ENCODE measurements at regions not wholly inside any gene's neighbourhood (a gene's known extent, or its start where the extent isn't known, plus 50 kb on each side); places are given as distances from the start of the nearest gene placed in this dataset.

DNA sequence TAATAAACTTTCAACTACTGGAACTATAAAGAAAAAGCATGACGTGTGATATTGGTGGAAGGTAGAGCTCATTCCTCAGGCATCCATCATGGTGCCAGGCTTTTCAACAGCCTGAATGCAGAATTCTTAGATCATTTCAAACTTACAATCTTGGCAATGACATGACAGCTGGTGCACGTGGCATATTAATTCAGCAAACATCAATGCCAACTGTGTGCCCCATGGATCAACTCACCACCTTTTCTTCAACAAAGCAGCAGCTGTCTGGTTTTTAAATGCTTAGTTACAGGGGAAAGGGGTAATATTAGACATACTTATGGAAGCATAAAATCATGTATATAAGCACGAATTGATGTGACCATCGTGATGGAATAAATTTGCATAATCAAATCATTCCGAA lies 56.0 kb upstream of the OR13F1 start:
- Histone ChIP-seq H3K4me2 (ENCODE audit: unreplicated experiment) (no peak overlapping the region), H3F3A (ENCODE audit: insufficient read depth) (no peaks in the 10 kb centered on the region), H3K4me3 (no peak overlapping the region), H3K9me2 (ENCODE audit: insufficient read depth) (no peaks in the 10 kb centered on the region), H3K79me2 (ENCODE audit: insufficient read depth) (no peaks in the 10 kb centered on the region), H3K36me3 (ENCODE audit: low read depth) (no peaks in the 10 kb centered on the region), H2AFZ (no peak overlapping the region), H4K20me1 (ENCODE audit: insufficient read depth) (no peaks in the 10 kb centered on the region), H3K9ac (no peak overlapping the region), H3K27me3 (replicated peaks; ENCODE audit: insufficient read depth) (no peaks in the 10 kb centered on the region), H3K4me1 (ENCODE audit: insufficient read depth) (no peaks in the 10 kb centered on the region), H3K27ac (no peak overlapping the region), H3K9me3 (ENCODE audit: low read depth) (no peaks in the 10 kb centered on the region)
- DNase-seq, result no peak
- TF ChIP-seq EZH2phosphoT487 (IDR thresholded peaks at IDR 0.05; ENCODE audit: insufficient read depth, low read depth) (no peak), EZH2 (IDR thresholded peaks at IDR 0.05; ENCODE audit: insufficient read depth, poor library complexity, severe bottlenecking) (no peak)
- in situ Hi-C loops (cut with MboI), result no loop called here
- WGBS, 2 experiments (ENCODE audit: low coverage in 1 of 2, low lambda C conversion rate in 2 of 2, missing lambda C conversion rate in 2 of 2), result 4 to 5% methylated on average over 5 of the region's 5 CpGs
